HepG2 (cell line): ENCODE measurements at regions not wholly inside any gene's neighbourhood (a gene's known extent, or its start where the extent isn't known, plus 50 kb on each side); places are given as distances from the start of the nearest gene placed in this dataset.

Source experiments
- ATAC-seq: fragments of 200-7000 bp; cut with Tn5 transposase; 3 replicates; pipeline ENCODE4 v1.9.1; 2020; ENCODE audit warnings: mild to moderate bottlenecking, moderate library complexity
- BruUV-seq: library from RNA; stranded (reverse); fragments of 400-500 nt; replicated peaks from 2 replicates; lab custom pipeline; 2021; lab: Mats Ljungman, UMichigan
- CTCF ChIA-PET: fragments of 300-600 bp; formaldehyde crosslinking; extraction: SDS; loops from one replicate; lab custom pipeline; 2021; ENCODE audit warnings: low total read pairs, inconsistent platforms, low intra/inter-chr PET ratio; lab: Yijun Ruan, JAX
- POLR2A ChIA-PET: fragments of 350-600 bp; sonication (Branson Sonifier 250); formaldehyde crosslinking; loops from one replicate; lab custom pipeline; 2020; ENCODE audit warnings: antibody characterized with exemption, inconsistent platforms; lab: Yijun Ruan, JAX
- DNase-seq: peaks from one replicate; pipeline ENCODE4 v3.0.0-alpha.2; 2015; ENCODE audit warnings: low spot score
- FAIRE-seq: peaks from 3 replicates; lab custom pipeline; 2011; peaks lifted over from hg19 to GRCh38; lab: Jason Lieb, UNC
- H2AFZ ChIP-seq: one replicate; pipeline ENCODE4 v1.6.1; 2011; ENCODE audit warnings: low read length, inconsistent platforms
- H3K27ac ChIP-seq: fragments of 300-600 bp; 3 replicates; pipeline ENCODE4 v1.8.0; 2011; ENCODE audit warnings: mixed run types, mild to moderate bottlenecking, mixed read lengths, low read length, inconsistent platforms; ENCODE audit not compliant: insufficient read depth; ENCODE audit errors: extremely low read length
- H3K27me3 ChIP-seq, 2 experiments: fragments of 200-600 bp in 1 of 2; 2 replicates in 1 of 2; 3 replicates in 1 of 2; pipeline versions ENCODE4 v1.6.0 to v1.8.0; 2011; ENCODE audit warnings: low read length in 2 of 2, mild to moderate bottlenecking in 2 of 2, moderate library complexity in 2 of 2, inconsistent platforms in 1 of 2; ENCODE audit not compliant: insufficient read depth in 2 of 2, control insufficient read depth in 1 of 2
- H3K36me3 ChIP-seq, 2 experiments: fragments of 200-600 bp in 1 of 2; replicated peaks in 1 of 2; 2 replicates in 1 of 2; 3 replicates in 1 of 2; pipeline versions ENCODE4 v1.5.1 to v1.8.0; 2011; ENCODE audit warnings: low read length in 2 of 2, inconsistent platforms in 1 of 2; ENCODE audit not compliant: insufficient read depth in 2 of 2, control insufficient read depth in 1 of 2
- H3K4me1 ChIP-seq: 2 replicates; pipeline ENCODE4 v1.5.1; 2012; ENCODE audit warnings: low read length, inconsistent platforms; ENCODE audit not compliant: insufficient read depth
- H3K4me2 ChIP-seq: 2 replicates; pipeline ENCODE4 v1.6.0; 2011; ENCODE audit warnings: low read depth, low read length, inconsistent platforms
- H3K4me3 ChIP-seq, 3 experiments: fragments of 200-600 bp in 1 of 3; sonication (generic), shearing (Covaris generic) in 1 of 3; replicated peaks in 1 of 3; 2 replicates each; pipeline ENCODE4 v1.5.1; 2011 to 2016; ENCODE audit warnings: low read length in 3 of 3, inconsistent platforms in 2 of 3, low read depth in 2 of 3, mild to moderate bottlenecking in 2 of 3, control low read depth in 1 of 3, mixed read lengths in 1 of 3; ENCODE audit not compliant: insufficient read depth in 1 of 3
- H3K79me2 ChIP-seq: one replicate; pipeline ENCODE4 v1.6.1; 2011; ENCODE audit warnings: low read length, inconsistent platforms; ENCODE audit not compliant: insufficient read depth
- H3K9ac ChIP-seq: 2 replicates; pipeline ENCODE4 v1.6.0; 2011; ENCODE audit warnings: mild to moderate bottlenecking, low read depth, low read length, inconsistent platforms; ENCODE audit not compliant: insufficient read depth
- H3K9me3 ChIP-seq: 2 replicates; pipeline ENCODE4 v1.5.1; 2012; ENCODE audit warnings: mild to moderate bottlenecking, low read length
- H4K20me1 ChIP-seq: 2 replicates; pipeline ENCODE4 v1.6.0; 2011; ENCODE audit warnings: inconsistent platforms, mild to moderate bottlenecking, low read length, moderate library complexity; ENCODE audit not compliant: insufficient read depth
- DPF2 ChIP-seq: sonication (generic); formaldehyde crosslinking; IDR thresholded peaks from 2 replicates; pipeline ENCODE4 v1.4.0; 2020; ENCODE audit warnings: mild to moderate bottlenecking, low read depth, missing genetic modification reagents, borderline replicate concordance
- KLF9 ChIP-seq: IDR thresholded peaks from 2 replicates; pipeline ENCODE4 v1.6.1; 2016; ENCODE audit warnings: low read depth
- MXD4 ChIP-seq: IDR thresholded peaks from 2 replicates; pipeline ENCODE4 v1.6.1; 2016; ENCODE audit warnings: mild to moderate bottlenecking, missing biosample characterization, missing genetic modification reagents
- NR2C2 ChIP-seq: sonication (generic); formaldehyde crosslinking; IDR thresholded peaks from 2 replicates; pipeline ENCODE4 v1.4.0; 2020; ENCODE audit warnings: missing genetic modification reagents, mild to moderate bottlenecking, moderate library complexity, borderline replicate concordance
- NR2F6 ChIP-seq, 2 experiments: IDR thresholded peaks; 2 replicates each; pipeline ENCODE4 v1.6.1; 2016; ENCODE audit warnings: antibody characterized with exemption in 1 of 2, mild to moderate bottlenecking in 1 of 2
- PRMT3 ChIP-seq: sonication (generic); formaldehyde crosslinking; IDR thresholded peaks from 2 replicates; pipeline ENCODE4 v1.8.1; 2022; ENCODE audit warnings: low read depth, mild to moderate bottlenecking, moderate library complexity, missing genetic modification reagents, borderline replicate concordance
- RBM22 ChIP-seq: fragments of 200-400 bp; formaldehyde crosslinking; optimal IDR thresholded peaks from 2 replicates; pipeline ENCODE3; 2017; ENCODE audit warnings: mild to moderate bottlenecking, low read length, moderate library complexity
- RELA ChIP-seq: sonication (generic); formaldehyde crosslinking; IDR thresholded peaks from 2 replicates; pipeline ENCODE4 v1.4.0; 2020; ENCODE audit warnings: missing genetic modification reagents
- TBX2 ChIP-seq: sonication (generic); formaldehyde crosslinking; IDR thresholded peaks from 2 replicates; pipeline ENCODE4 v1.5.0; 2020; ENCODE audit warnings: missing genetic modification reagents, mild to moderate bottlenecking, borderline replicate concordance
- TOE1 ChIP-seq: sonication (generic); formaldehyde crosslinking; IDR thresholded peaks from 2 replicates; pipeline ENCODE4 v1.4.0; 2020; ENCODE audit warnings: mild to moderate bottlenecking, missing genetic modification reagents
- ZNF3 ChIP-seq: IDR thresholded peaks from 2 replicates; pipeline ENCODE4 v1.7.0; 2017; ENCODE audit warnings: inconsistent platforms
- ZNF451 ChIP-seq: sonication (generic); formaldehyde crosslinking; IDR thresholded peaks from 2 replicates; pipeline ENCODE4 v1.5.0; 2020; ENCODE audit warnings: mild to moderate bottlenecking, missing genetic modification reagents
- ZNF644 ChIP-seq: IDR thresholded peaks from 2 replicates; pipeline ENCODE4 v1.6.1; 2016; ENCODE audit warnings: low read depth
- ZNF652 ChIP-seq: IDR thresholded peaks from 2 replicates; pipeline ENCODE4 v1.6.1; 2016; ENCODE audit warnings: low read depth, borderline replicate concordance
- ZNF674 ChIP-seq: sonication (generic); formaldehyde crosslinking; IDR thresholded peaks from 2 replicates; pipeline ENCODE4 v1.5.0; 2020; ENCODE audit warnings: low read depth, mild to moderate bottlenecking, missing genetic modification reagents
- WGBS: methylation state at CpG from one replicate; pipeline ENCODE4 v1.1.6; 2017; ENCODE audit warnings: low lambda C conversion rate; 5-methylcytosine and 5-hydroxymethylcytosine counted together
- in situ Hi-C: cut with HindIII; loops from 2 replicates; pipeline ENCODE4 v1.10.0; 2017; ENCODE audit warnings: low pct_unique_long_range_greater_than_20kb; ENCODE audit not compliant: extremely low pct_ligation_motif_present
- intact Hi-C: fragments of 100-400 bp; cut with micrococcal nuclease; formaldehyde crosslinking; loops from one replicate; pipeline ENCODE4 v1.10.0; 2022; ENCODE audit not compliant: unreplicated experiment
- TF ChIP-seq, protein P1 (sequence below): sonication (generic); formaldehyde crosslinking; IDR thresholded peaks from 2 replicates; pipeline ENCODE4 v1.5.0; 2020; ENCODE audit warnings: missing genetic modification reagents
- TF ChIP-seq, protein P2 (sequence below): IDR thresholded peaks from 2 replicates; pipeline ENCODE4 v1.4.0; 2020; ENCODE audit warnings: mild to moderate bottlenecking, missing genetic modification reagents
- TF ChIP-seq, protein P3 (sequence below): IDR thresholded peaks from 2 replicates; pipeline ENCODE4 v1.6.1; 2016; ENCODE audit warnings: missing compliant biosample characterization, missing genetic modification reagents, borderline replicate concordance
- TF ChIP-seq, protein P4 (sequence below): sonication (generic); formaldehyde crosslinking; IDR thresholded peaks from 2 replicates; pipeline ENCODE4 v1.4.0; 2020; ENCODE audit warnings: mild to moderate bottlenecking, missing genetic modification reagents

DNA sequence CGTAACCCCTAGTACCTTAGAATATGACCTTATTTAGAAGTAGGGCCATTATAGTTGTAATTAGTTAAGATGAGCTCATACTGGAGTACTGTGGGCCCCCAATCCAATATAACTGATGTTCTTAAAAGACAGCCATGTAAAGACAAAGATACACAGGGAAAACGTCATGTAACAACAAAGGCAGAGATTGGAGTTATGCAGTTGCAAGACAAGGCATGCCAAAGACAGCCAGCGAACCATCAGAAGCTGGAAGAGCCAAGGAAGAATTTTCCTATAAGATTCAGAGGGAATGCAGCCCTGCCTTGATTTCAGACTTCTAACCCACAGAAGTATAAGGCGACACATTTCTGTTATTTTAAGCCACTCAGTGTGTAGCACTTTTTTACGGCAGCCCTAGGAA lies 55.9 kb upstream of the TLK1 start:
- POLR2A ChIA-PET, result no interaction called here
- H3K27ac ChIP-seq, result no peak overlapping the region
- no peak for FAIRE-seq
- BruUV-seq, result no TSS peak
- in situ Hi-C loops, result no loop called here
- H3K4me3 ChIP-seq, result no peak overlapping the region
- 44% methylated on average over 5 of the region's 5 CpGs for WGBS
- TF ChIP-seq MXD4 (CRISPR knock-in tag) (no peak), RELA (no peak), NR2C2 (CRISPR knock-in tag) (no peak), PRMT3 (CRISPR knock-in tag) (no peak), NR2F6 (IDR thresholded peaks at IDR 0.05) (no peak), NR2F6 (CRISPR knock-in tag; IDR thresholded peaks at IDR 0.05) (no peak), TOE1 (CRISPR knock-in tag) (no peak), RBM22 (no peak), ZNF3 (CRISPR knock-in tag) (no peak), ZNF644 (CRISPR knock-in tag) (no peak), KLF9 (CRISPR knock-in tag) (no peak), ZNF451 (CRISPR knock-in tag) (no peak), TBX2 (CRISPR knock-in tag) (no peak), ZNF652 (CRISPR knock-in tag) (no peak), DPF2 (CRISPR knock-in tag) (no peak), ZNF674 (no peak)
- TF ChIP-seq, protein P1, sequence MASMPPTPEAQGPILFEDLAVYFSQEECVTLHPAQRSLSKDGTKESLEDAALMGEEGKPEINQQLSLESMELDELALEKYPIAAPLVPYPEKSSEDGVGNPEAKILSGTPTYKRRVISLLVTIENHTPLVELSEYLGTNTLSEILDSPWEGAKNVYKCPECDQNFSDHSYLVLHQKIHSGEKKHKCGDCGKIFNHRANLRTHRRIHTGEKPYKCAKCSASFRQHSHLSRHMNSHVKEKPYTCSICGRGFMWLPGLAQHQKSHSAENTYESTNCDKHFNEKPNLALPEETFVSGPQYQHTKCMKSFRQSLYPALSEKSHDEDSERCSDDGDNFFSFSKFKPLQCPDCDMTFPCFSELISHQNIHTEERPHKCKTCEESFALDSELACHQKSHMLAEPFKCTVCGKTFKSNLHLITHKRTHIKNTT (CRISPR knock-in tag), result no peak
- TF ChIP-seq, protein P2, sequence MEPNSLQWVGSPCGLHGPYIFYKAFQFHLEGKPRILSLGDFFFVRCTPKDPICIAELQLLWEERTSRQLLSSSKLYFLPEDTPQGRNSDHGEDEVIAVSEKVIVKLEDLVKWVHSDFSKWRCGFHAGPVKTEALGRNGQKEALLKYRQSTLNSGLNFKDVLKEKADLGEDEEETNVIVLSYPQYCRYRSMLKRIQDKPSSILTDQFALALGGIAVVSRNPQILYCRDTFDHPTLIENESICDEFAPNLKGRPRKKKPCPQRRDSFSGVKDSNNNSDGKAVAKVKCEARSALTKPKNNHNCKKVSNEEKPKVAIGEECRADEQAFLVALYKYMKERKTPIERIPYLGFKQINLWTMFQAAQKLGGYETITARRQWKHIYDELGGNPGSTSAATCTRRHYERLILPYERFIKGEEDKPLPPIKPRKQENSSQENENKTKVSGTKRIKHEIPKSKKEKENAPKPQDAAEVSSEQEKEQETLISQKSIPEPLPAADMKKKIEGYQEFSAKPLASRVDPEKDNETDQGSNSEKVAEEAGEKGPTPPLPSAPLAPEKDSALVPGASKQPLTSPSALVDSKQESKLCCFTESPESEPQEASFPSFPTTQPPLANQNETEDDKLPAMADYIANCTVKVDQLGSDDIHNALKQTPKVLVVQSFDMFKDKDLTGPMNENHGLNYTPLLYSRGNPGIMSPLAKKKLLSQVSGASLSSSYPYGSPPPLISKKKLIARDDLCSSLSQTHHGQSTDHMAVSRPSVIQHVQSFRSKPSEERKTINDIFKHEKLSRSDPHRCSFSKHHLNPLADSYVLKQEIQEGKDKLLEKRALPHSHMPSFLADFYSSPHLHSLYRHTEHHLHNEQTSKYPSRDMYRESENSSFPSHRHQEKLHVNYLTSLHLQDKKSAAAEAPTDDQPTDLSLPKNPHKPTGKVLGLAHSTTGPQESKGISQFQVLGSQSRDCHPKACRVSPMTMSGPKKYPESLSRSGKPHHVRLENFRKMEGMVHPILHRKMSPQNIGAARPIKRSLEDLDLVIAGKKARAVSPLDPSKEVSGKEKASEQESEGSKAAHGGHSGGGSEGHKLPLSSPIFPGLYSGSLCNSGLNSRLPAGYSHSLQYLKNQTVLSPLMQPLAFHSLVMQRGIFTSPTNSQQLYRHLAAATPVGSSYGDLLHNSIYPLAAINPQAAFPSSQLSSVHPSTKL, result no peak
- TF ChIP-seq, protein P3, sequence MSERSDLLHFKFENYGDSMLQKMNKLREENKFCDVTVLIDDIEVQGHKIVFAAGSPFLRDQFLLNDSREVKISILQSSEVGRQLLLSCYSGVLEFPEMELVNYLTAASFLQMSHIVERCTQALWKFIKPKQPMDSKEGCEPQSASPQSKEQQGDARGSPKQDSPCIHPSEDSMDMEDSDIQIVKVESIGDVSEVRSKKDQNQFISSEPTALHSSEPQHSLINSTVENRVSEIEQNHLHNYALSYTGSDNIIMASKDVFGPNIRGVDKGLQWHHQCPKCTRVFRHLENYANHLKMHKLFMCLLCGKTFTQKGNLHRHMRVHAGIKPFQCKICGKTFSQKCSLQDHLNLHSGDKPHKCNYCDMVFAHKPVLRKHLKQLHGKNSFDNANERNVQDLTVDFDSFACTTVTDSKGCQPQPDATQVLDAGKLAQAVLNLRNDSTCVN (CRISPR knock-in tag), result no peak
- TF ChIP-seq, protein P4, sequence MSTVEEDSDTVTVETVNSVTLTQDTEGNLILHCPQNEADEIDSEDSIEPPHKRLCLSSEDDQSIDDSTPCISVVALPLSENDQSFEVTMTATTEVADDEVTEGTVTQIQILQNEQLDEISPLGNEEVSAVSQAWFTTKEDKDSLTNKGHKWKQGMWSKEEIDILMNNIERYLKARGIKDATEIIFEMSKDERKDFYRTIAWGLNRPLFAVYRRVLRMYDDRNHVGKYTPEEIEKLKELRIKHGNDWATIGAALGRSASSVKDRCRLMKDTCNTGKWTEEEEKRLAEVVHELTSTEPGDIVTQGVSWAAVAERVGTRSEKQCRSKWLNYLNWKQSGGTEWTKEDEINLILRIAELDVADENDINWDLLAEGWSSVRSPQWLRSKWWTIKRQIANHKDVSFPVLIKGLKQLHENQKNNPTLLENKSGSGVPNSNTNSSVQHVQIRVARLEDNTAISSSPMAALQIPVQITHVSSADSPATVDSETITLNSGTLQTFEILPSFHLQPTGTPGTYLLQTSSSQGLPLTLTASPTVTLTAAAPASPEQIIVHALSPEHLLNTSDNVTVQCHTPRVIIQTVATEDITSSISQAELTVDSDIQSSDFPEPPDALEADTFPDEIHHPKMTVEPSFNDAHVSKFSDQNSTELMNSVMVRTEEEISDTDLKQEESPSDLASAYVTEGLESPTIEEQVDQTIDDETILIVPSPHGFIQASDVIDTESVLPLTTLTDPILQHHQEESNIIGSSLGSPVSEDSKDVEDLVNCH, result no peak
- TF ChIP-seq, all 625 proteins: peak for 0
- Histone ChIP-seq H3K36me3 (no peaks in the 10 kb centered on the region), H3K4me1 (no peaks in the 10 kb centered on the region), H3K9ac (no peak overlapping the region), H3K79me2 (no peaks in the 10 kb centered on the region), H3K27me3 (no peaks in the 10 kb centered on the region; a peak in 2 of 5 replicates), H2AFZ (no peak overlapping the region), H4K20me1 (no peaks in the 10 kb centered on the region), H3K4me2 (no peak overlapping the region), H3K9me3 (peaks cover 6% of the 10 kb centered on the region; the same call in 1 of the 2 replicates)
- DNase-seq (no peak), ATAC-seq (no peak)
- CTCF ChIA-PET, result no interaction called here
- intact Hi-C loops, result no loop called here
